Stimulated activated CD8-positive, alpha-beta memory T cell treated with anti-CD3 and anti-CD28 coated beads, Interleukin-7, amount 100 ng/mL, for 48 hours (primary cell): ENCODE measurements at regions not wholly inside any gene's neighbourhood (a gene's known extent, or its start where the extent isn't known, plus 50 kb on each side); places are given as distances from the start of the nearest gene placed in this dataset.

Source experiments
- DNase-seq, 2 donors: peaks; one replicate each; pipeline ENCODE4 v3.0.0-alpha.2; 2020; ENCODE audit warnings: low read depth in 1 of 2; ENCODE audit errors: extremely low read depth in 1 of 2

DNA sequence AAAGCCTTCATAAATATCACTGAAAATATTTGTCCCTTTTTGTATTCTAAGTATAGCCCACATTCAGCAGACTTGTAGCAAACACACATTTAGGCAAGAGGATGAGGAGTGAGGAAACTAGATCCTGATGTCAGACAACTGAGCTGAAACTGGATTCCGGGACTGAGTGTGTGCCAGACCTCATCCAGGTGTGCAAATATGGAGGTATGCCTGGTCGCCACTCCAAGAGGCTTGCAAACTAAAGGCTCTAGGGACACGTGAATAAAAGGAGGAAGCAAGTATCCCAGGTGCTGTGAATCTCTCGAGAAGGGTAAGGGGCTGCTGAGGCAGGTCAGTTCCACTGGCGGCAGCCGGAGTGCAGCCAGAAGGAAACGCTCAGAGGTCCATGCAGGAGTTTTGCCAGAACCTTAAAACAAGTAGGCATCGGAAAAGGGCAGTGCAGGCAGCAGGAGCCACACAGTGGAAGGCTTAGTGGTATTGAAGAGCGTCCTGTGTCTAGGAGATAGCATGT, 77.4 kb upstream of the ALDH1B1 start:
- DNase-seq = no peak

GRCh38 chr9:38313421-38313820, 79.1 kb upstream of the ALDH1B1 start:
- DNase-seq = no peak

DNA sequence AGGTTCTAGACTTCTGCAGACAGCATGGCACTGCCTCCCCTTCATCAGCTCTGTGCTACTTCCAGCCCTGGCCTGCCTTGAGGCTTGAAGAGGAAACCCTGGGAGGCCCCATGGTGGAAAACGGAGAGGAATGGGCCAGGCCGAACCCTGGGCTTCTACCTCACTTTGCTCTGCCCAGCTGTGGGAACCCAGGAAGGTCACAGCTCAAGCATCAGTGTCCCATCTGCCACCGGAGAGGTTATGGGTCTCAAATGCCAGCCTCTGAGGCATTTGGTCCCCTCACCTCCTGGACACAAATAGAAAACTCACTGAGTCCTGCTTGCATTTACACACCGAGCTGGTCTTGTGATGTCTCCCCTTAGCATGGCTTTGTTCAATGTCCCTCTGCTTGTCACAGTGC, 80.1 kb upstream of the ALDH1B1 start:
- DNase-seq = no peak

DNA sequence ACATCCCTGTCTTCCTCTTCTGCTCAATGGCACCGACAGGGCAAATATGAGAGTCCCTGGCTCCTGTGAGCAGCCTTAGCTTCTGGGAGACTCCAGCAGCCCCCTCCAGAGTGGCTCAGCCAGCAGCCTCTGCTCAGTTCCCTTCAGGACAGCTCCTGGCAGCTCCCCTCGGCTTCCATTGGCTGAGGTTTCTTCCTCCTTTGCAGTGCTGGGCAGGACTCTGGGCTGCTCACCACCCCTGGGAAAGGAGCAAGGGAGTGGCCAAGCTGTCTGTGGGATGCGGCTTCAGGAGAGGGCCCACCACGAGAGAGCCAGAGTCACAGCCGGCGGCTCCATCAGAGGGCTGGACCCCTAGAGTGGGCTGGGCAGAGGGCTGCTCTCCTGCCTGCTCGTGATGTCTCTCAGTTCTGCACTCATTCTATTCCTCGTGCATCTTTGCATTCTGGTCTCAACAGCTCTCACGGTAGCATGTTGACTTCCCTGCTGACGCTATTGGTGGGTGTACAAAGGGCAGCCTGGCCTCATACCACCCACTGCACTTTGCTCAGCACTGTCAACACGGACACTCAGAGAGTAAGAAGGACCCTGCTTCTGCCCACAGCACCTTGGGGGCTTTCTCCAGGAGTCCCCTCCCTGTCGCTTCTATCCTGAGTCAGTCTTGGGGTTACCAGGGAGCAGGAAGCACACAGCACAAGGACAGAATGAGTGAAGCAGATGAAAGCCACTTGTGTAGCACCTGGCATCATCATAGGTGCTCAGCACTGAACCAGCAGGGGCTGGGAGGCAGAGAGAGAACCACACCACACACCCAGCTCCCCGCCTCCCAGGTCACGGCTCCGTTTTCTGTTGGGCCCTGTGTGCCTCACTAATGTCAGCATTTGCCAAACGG, 80.9 kb upstream of the ALDH1B1 start:
- no peak for DNase-seq

- no peak for DNase-seq
Observed at GRCh38 chr9:38309324-38310195, 82.9 kb upstream of the ALDH1B1 start.

DNA sequence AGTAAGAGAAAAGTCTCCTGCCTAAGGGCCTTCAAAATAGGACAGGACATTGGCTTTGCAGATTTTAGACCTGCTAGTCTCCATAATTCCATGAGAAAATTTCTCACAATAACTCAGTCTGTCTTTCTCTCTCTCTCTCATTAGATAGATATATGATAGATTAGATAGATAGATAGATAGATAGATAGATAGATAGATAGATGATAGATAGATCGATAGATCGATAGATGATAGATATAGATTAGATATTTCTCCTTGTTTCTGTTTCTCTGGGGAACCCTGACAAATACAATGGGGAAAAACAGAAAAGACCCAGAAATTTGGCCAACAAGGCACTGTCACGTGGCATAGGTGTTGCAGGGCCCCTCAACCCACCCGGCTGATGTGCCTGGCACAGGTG, 84.4 kb upstream of the ALDH1B1 start:
- no peak for DNase-seq

DNA sequence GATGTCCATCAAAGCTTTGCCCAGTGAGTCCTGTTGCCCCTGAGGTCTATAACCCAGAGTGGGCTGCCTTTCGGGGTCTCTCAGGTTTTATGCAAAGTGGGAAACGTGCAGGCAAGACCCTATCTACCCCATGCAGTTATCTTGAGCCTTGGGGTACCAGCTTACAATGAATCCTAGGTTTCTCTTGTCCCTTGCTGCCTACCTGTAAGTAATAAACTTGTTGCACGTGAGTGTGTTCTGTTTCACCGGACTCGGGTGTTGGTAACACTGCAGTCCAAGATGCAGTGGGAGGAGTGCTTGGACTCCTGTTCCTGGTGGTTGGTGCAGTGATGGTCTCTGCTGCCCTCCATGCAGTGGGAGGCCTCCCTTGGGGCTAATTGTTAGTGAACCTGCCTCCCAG, 85.6 kb upstream of the ALDH1B1 start:
- no peak for DNase-seq

- no peak for DNase-seq
Observed at GRCh38 chr9:38305582-38305981, 86.9 kb upstream of the ALDH1B1 start.

DNA sequence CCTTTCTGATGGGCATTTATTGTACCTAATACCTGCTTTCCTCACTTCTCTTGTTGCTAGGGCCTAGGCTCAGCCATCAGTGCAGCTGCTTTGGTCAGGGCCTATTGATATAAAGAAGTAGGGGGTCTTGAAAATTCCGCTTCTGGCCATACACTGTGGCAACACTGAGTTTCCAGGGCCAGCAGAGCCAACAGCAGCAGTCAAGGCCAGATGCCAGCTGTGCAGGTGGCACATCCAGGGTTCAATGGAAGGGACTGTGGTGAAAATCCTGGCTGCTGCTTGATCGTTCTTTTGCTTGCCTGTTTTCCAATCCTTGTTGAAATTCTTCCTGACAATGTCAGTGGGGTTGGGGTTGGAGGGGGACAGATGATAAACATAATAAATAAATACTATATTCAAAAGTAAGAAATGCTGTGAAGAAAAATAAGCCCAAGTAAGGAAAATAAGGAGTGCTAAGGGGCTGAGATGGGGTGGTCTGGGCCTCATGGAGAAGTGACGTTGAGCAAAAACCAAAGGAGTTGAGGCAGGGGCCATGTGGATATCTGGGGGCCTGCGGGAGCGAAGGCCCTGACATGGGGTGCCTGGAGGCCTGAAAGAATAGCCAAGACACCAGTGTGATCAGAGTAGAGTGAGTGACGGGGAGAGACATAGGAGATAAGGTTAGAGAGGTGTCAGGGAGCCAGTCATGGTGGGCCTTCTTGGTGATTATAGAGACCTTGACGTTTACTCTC, 91.0 kb upstream of the ALDH1B1 start:
- DNase-seq = no peak

DNA sequence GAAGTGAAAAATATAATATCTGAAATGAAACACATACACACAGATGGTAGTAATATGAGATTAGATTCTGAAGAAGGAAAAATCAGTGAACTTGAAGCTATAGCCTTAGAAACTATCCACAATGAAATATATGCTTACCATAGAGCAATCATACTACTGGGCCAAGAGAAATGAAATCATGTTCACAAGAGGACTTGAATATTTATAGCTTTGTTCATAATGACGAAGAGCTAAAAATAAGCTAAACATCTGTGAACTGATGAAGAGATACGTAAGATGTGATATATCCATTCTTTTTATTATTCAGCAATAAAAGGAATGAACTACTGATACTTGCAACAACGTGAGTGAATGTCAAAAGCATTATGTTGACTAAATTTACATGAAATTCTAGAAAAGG, 92.6 kb upstream of the ALDH1B1 start:
- no peak for DNase-seq

- no peak for DNase-seq
Observed at GRCh38 chr9:38298904-38299303, 93.6 kb upstream of the ALDH1B1 start.

DNA sequence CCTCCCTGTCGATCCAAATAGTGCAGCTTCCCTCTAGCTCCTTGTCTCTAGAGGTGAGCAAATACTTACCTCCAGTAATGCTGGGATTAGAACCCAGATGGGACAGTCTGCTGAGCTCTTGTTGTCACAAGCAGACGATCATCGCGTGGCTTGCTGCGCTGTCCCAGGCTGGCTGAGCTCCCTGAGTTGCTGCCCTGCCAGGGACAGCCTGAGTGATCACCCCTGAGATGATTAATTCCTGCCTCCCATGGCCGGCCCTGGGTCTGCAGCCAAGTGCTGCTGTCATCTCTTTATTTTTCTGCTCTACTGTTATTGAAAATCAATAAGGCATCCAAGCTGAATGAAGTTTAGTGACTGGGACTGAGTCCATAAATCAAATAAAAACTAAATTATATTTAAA, 94.0 kb upstream of the ALDH1B1 start:
- no peak for DNase-seq

DNA sequence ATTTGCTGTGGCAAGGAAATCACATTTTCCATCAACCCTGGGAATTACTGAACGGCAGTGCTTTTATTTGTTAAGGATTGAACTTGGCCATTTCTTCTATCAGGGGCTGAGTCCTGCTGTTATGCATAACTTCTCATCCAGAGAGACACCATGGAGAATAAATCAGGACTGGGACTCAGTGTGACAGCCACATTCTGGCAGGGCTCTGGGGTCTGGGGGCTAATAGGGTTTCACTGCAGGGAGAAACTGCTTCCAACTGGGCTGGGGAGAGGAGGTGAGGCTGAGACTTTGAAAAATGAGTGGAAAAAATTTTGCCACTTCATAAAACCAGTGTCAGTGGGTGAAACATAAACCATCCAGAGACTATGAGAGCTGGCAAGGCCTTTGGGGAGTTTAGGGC, 95.7 kb upstream of the ALDH1B1 start:
- no peak for DNase-seq

DNA sequence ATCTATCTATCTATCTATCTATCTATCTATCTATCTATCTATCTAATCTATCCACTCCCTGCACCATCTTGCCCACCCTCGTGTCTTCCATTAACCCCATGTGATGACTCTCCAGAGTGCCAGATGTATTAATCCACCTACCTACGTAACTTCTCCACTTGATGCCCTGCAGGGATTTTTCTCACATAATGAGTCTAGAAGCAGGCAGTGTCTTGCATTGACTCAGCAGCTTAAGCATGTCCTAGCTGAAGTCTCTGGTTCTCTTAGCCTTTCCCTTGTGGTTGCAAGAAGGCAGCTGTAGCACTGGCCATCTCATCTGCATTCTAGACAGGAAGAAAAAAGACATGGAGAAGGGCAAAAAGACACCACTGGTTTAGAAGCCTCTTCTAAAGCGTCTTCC, 96.7 kb upstream of the ALDH1B1 start:
- no peak for DNase-seq

- DNase-seq = no peak
Observed at GRCh38 chr9:38294220-38294960, 98.1 kb upstream of the ALDH1B1 start.

- no peak for DNase-seq
Observed at GRCh38 chr9:38293022-38293421, 99.5 kb upstream of the ALDH1B1 start.

DNA sequence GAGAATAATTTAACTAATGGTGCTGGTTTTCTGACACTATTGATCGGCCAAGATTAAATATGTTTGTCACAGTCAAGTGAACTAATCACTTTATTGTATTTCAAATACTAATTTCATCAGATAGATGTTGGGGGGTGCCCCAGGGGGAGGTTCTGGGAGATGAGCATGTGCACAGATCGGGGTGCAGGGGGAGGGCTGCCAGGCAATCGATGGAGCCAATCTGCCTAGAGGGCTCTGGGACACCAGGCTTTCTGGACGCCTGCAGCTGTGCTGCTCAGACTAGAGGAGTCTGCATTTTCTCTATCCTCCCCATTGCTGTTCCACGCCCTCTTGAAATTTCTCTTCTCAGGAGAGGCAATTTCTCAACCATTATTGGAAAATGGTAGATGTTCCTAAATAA, 100.0 kb upstream of the ALDH1B1 start:
- no peak for DNase-seq

GRCh38 chr9:38289866-38290245, 102.6 kb upstream of the ALDH1B1 start:
- no peak for DNase-seq

DNA sequence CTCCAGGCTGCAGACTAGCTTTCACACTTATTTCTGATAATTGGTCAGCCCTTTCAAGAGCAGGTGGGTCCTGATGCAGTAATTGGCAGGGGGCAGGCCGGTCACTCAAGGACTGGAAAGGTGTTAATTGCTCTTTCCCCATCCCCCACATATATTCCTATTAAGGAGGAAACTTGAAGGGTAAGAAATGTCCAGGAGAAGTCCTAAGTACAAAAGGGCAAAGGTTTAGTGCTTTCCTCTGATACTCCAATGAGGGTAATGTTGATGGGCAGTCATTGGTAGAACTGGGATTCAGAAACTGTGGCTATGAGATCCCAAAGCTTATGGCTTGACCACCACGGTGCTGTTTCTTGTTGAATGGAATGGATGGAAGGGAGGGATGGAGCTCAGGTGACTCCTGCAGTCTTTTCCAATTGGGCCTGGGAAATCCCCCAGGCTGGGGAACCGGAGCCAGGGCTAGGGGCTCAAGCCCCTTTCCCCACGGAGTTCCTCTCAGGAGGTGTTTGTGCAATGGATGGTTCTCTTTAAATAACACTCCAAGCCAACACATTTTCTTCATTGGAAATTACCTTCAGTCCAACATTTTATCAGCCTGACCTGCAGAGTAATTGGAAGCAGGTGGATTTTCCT, 103.2 kb upstream of the ALDH1B1 start:
- DNase-seq = no peak

- no peak for DNase-seq
Observed at GRCh38 chr9:38288502-38288901, 104.0 kb upstream of the ALDH1B1 start.
